Upper lobe of left lung (tissue), 6 donors: ENCODE measurements at regions not wholly inside any gene's neighbourhood (a gene's known extent, or its start where the extent isn't known, plus 50 kb on each side); places are given as distances from the start of the nearest gene placed in this dataset.
"Not testable (repeated sequence)": the region's sequence is repeated elsewhere in the genome, so short reads cannot be mapped to it uniquely, and the experiment has no call there.

Experiments
- ATAC-seq, 2 donors: fragments of 200-7000 bp; cut with Tn5 transposase; one replicate each; pipeline ENCODE4 v1.9.1; 2022; ENCODE audit warnings: mild to moderate bottlenecking in 2 of 2, moderate library complexity in 2 of 2; ENCODE audit not compliant: low FRiP score in 2 of 2
- DNase-seq, 2 donors: peaks; one replicate each; pipeline ENCODE4 v3.0.0-alpha.2; 2019 to 2020
- H3K27ac ChIP-seq, 4 donors: fragments of 200-600 bp; sonication (generic); one replicate each; pipeline ENCODE4 v1.5.1; 2016 to 2019
- H3K27me3 ChIP-seq, 4 donors: fragments of 200-600 bp; sonication (generic); one replicate each; pipeline ENCODE4 v1.5.1; 2017 to 2019
- H3K36me3 ChIP-seq, 4 donors: fragments of 200-600 bp; sonication (generic); one replicate each; pipeline ENCODE4 v1.5.1; 2016 to 2019
- H3K4me1 ChIP-seq, 4 donors: fragments of 200-600 bp; sonication (generic); one replicate each; pipeline ENCODE4 v1.5.1; 2018 to 2019
- H3K4me3 ChIP-seq, 4 donors: fragments of 200-600 bp; sonication (generic); one replicate each; pipeline ENCODE4 v1.5.1; 2017 to 2019; ENCODE audit warnings: mild to moderate bottlenecking in 2 of 4, moderate library complexity in 1 of 4
- H3K9me3 ChIP-seq, 4 donors: fragments of 200-600 bp; sonication (generic); one replicate each; pipeline ENCODE4 v1.5.1; 2018 to 2019
- EP300 ChIP-seq, 4 donors: sonication (generic); formaldehyde crosslinking; IDR thresholded peaks; one replicate each; pipeline ENCODE4 v1.5.1; 2017; ENCODE audit warnings: antibody characterized with exemption in 4 of 4, control low read depth in 2 of 4
- POLR2A ChIP-seq, 4 donors: fragments of 450-650 bp; IDR thresholded peaks; one replicate each; pipeline ENCODE4 v1.5.1; 2016 to 2017; ENCODE audit warnings: antibody characterized with exemption in 4 of 4, mild to moderate bottlenecking in 2 of 4
- POLR2AphosphoS5 ChIP-seq, 2 donors: sonication (generic); formaldehyde crosslinking; IDR thresholded peaks; one replicate each; pipeline ENCODE4 v1.5.1; 2017; ENCODE audit warnings: antibody characterized with exemption in 2 of 2
- WGBS, 2 donors: methylation state at CpG; one replicate each; pipeline ENCODE4 v1.1.5; 2017 to 2018; 5-methylcytosine and 5-hydroxymethylcytosine counted together
- TF ChIP-seq, protein P1 (sequence below), 6 experiments: fragments of 450-650 bp in 4 of 6; fragments of 200-600 bp in 2 of 6; sonication (generic) in 2 of 6; IDR thresholded peaks; one replicate each; pipeline ENCODE4 v1.5.1; 2016 to 2019; ENCODE audit warnings: antibody characterized with exemption in 6 of 6
- donor health status: DM: no; HTN: no; CAD: no; lungs with moderate emphysema.
- donor health status: DM: no; HTN: yes; CAD: no; lungs with severe emphysema.

GRCh38 chr7:45295222-45295621 is 137.6 kb downstream of the RAMP3 start:
- Histone ChIP-seq H3K27ac (no peak overlapping the region), H3K4me3 (no peak overlapping the region), H3K36me3 (no peaks in the 10 kb centered on the region), H3K27me3 (no peaks in the 10 kb centered on the region), H3K9me3 (no peaks in the 10 kb centered on the region), H3K4me1 (no peaks in the 10 kb centered on the region)
- ATAC-seq: no peak
- 85 to 88% methylated on average over 4 of the region's 4 CpGs for WGBS, 2 donors
- no peak for DNase-seq
- TF ChIP-seq POLR2AphosphoS5 (IDR thresholded peaks at IDR 0.05) (no peak), EP300 (IDR thresholded peaks at IDR 0.05) (no peak), POLR2A (IDR thresholded peaks at IDR 0.05) (no peak)
- TF ChIP-seq, protein P1, sequence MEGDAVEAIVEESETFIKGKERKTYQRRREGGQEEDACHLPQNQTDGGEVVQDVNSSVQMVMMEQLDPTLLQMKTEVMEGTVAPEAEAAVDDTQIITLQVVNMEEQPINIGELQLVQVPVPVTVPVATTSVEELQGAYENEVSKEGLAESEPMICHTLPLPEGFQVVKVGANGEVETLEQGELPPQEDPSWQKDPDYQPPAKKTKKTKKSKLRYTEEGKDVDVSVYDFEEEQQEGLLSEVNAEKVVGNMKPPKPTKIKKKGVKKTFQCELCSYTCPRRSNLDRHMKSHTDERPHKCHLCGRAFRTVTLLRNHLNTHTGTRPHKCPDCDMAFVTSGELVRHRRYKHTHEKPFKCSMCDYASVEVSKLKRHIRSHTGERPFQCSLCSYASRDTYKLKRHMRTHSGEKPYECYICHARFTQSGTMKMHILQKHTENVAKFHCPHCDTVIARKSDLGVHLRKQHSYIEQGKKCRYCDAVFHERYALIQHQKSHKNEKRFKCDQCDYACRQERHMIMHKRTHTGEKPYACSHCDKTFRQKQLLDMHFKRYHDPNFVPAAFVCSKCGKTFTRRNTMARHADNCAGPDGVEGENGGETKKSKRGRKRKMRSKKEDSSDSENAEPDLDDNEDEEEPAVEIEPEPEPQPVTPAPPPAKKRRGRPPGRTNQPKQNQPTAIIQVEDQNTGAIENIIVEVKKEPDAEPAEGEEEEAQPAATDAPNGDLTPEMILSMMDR (IDR thresholded peaks at IDR 0.05): no peak

- H3K4me3 ChIP-seq: no peak overlapping the region
- ATAC-seq (no peak), DNase-seq (no peak)
- no peak overlapping the region for H3K27ac ChIP-seq
- no peaks in the 10 kb centered on the region for H3K9me3 ChIP-seq
- TF ChIP-seq EP300 (IDR thresholded peaks at IDR 0.05): no peak
- TF ChIP-seq, protein P1 (IDR thresholded peaks at IDR 0.05): no peak
- no peak for TF ChIP-seq POLR2AphosphoS5 (IDR thresholded peaks at IDR 0.05)
- TF ChIP-seq POLR2A (IDR thresholded peaks at IDR 0.05): no peak
- no peaks in the 10 kb centered on the region for H3K27me3 ChIP-seq
- H3K36me3 ChIP-seq: no peaks in the 10 kb centered on the region
- H3K4me1 ChIP-seq: no peaks in the 10 kb centered on the region
Observed at GRCh38 chr7:45296748-45297147, 139.2 kb downstream of the RAMP3 start.

DNA sequence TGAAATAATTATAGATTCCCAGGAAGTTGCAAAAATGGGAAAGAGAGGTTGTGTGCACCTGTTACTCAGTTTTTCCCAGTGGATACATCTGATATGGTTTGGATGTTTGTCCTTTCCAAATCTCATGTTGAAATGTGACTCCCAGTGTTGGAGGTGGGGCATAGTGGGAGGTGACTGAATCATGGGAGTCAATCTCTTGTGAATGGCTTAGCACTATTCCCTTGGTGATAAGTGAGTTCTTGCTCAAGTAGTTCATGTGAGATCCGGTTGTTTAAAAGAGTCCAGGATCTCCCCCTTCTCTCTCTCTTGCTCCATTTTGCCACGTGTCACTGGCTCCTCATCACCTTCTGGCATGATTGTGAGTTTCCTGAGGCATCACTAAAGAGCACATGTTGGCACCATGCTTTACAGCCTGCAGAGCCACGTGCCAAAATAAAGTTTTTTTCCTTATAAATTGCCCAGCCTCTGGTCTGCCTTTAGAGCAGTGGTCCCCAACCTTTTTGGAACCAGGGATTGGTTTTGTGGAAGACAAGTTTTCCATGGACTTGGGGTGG is 149.2 kb downstream of the RAMP3 start:
- no peaks in the 10 kb centered on the region for H3K27me3 ChIP-seq
- TF ChIP-seq POLR2AphosphoS5 (IDR thresholded peaks at IDR 0.05): no peak
- TF ChIP-seq, protein P1 (IDR thresholded peaks at IDR 0.05): no peak
- TF ChIP-seq EP300 (IDR thresholded peaks at IDR 0.05): no peak
- no peak for TF ChIP-seq POLR2A (IDR thresholded peaks at IDR 0.05)
- peaks cover 0 to 6% (median 3%) of the 10 kb centered on the region in 4 donors for H3K9me3 ChIP-seq
- H3K4me1 ChIP-seq: no peaks in the 10 kb centered on the region
- DNase-seq (no peak), ATAC-seq (no peak)
- H3K27ac ChIP-seq: no peak overlapping the region
- WGBS, 2 donors: 54 to 71% methylated on average over 3 of the region's 3 CpGs
- no peak overlapping the region for H3K4me3 ChIP-seq
- H3K36me3 ChIP-seq: no peaks in the 10 kb centered on the region

DNA sequence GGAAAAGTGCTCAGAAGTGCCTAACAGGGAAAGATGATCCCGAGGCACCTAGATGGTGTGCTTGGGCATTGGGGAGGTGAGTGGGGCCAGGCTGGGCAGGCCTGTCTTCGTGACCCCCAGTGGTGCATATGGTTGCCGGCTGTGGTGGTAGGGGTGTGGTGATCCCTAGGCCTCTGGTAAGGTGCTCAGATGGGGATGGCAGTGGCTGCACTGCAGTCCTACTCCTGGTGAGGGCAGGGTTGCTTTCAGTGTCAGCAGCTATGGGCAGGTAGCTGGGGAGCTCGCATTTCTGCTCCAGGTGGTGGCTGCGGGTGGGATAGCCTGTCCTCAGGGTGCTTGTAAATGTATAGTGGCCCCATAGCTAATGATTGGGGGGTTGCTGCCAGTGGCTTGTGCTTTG is 154.0 kb downstream of the RAMP3 start:
- Histone ChIP-seq H3K4me1 (no peaks in the 10 kb centered on the region), H3K27ac (no peak overlapping the region), H3K4me3 (no peak overlapping the region), H3K36me3 (no peaks in the 10 kb centered on the region), H3K27me3 (no peaks in the 10 kb centered on the region), H3K9me3 (peaks cover 0 to 15% (median 4%) of the 10 kb centered on the region in 4 donors)
- ATAC-seq (peak in 1 of 2 donors; percentile 19), DNase-seq (no peak)
- TF ChIP-seq, protein P1 (IDR thresholded peaks at IDR 0.05): no peak
- WGBS, 2 donors: 88 to 90% methylated on average over 2 to 5 of the region's 5 CpGs

GRCh38 chr7:45315512-45315911 is 157.9 kb downstream of the RAMP3 start:
- H3K27me3 ChIP-seq, ATAC-seq, DNase-seq, H3K36me3 ChIP-seq, H3K4me3 ChIP-seq, H3K4me1 ChIP-seq, H3K27ac ChIP-seq: not testable (repeated sequence)
- peaks cover 0 to 12% (median 0%) of the 10 kb centered on the region in 4 donors for H3K9me3 ChIP-seq
- WGBS, 2 donors: 93 to 95% methylated on average over 4 to 7 of the region's 7 CpGs
